DMS79 treated with DMSO at 0.1 percent for 48 hours (cell line): ENCODE measurements at regions not wholly inside any gene's neighbourhood (a gene's known extent, or its start where the extent isn't known, plus 50 kb on each side); places are given as distances from the start of the nearest gene placed in this dataset.
A peak's percentile ranks its signal among the peaks of the same experiment; 100 is the strongest.
"Not testable (repeated sequence)": the region's sequence is repeated elsewhere in the genome, so short reads cannot be mapped to it uniquely, and the experiment has no call there.

Experiments
- DNase-seq: peaks from one replicate; lab custom pipeline; 2025; lab: John Stamatoyannopoulos, UW

DNA sequence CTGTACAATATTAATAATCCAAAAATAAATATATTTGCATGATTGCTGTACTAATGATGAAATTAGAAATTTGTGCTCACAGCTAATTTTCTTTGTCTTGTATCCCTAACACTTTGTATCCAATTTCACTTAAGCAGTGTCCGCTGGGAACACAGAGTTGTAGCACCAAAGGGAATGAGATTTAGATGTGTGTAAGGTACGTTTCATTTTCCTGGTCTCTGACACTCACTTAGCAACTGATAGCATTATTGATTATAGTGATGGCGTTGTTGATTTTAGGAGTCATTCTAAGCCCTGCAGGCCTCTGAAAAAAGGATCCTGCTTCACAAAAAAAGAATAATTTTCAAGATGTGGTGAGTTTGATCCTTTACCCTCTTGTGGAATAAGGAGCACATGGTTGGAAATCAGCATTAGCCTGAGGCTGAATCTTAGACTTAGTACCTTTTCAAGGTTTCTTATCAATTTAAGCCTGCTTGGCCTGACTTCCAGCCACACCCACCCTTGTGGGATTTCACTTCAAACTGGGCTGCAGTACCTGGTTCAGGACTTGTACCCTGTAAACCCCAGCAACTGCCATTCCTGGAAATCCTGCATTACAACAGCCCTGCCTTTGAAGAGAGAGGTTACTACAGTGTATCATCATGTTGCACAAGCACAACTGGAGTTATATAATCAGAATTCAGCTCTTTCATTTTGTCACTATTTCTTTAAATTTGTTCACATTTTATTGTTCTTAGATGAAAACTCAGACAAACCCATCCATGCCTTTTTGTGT is 116.2 kb downstream of the RND3 start:
- DNase-seq: peak; percentile 85

DNA sequence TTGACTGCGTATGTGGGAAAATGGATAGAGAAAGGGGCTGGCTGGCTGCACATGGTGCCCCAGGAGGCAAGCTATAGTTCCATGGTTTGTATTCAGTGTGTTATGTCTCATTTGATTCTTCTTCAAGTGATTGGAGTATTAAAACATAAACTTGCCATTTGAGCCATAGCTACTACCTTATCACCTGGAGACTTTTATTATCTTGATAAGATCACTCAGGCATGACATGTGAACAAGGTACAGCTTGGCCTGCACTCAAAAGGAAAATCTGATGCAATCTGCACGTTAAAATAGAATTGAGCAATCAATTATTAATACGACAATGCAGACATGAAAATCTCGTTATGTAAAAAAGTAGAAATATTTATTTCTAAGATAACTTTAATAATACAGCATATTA is 116.9 kb downstream of the RND3 start:
- peak; percentile 97 for DNase-seq

DNA sequence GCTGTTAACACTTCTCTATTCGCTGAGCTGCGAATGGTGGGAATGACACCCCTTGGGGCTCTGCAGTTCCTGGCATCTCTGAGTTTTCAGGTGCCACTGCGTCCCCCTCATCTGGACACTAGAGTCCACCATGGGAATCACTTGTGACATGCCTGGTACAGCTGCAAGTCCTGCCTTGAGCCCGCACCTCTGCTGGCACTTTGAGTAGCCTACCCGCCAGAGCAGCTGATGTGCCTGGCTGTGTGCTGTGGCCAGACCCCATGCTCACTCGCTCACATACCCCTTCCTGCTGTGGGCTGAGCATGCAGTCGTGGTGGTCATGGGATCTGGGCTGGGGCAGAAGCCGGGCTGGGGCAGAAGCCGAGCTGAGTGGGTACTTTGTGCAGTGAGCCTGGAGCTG is 117.6 kb downstream of the RND3 start:
- DNase-seq: no peak

GRCh38 chr2:150358468-150358807 is 129.0 kb downstream of the RND3 start:
- DNase-seq: no peak

DNA sequence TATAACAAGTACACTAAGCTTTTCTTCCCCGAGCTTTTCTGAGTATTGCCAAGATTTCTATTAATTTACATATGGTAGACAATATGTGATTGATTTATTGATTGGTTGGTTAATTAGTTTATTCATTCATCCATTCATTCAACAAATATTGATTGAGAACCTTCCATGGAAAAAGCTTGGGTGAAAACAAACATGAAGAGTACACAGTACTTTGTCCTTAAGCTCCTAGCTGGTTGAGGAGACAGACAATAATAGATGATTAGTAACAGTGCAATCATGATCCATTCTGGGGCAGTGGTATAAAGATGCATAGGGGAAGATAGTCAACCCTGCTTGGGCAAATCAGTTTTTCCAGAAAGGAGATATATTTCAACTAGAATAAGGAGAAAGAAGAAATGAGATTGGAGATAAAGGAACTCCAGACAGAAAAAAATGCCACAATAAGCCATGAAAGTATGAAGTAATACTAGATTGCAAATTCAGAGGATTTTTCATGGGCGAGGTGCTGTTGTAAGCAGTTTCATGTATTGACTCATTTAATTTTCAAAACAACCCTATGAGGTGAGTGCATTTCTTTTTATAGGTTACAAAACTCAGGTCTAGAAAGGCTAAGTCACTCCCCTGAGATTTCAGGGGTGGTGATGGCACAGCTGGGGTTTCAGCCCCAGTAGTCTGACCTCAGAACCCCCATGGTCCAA is 129.5 kb downstream of the RND3 start:
- DNase-seq: no peak

DNA sequence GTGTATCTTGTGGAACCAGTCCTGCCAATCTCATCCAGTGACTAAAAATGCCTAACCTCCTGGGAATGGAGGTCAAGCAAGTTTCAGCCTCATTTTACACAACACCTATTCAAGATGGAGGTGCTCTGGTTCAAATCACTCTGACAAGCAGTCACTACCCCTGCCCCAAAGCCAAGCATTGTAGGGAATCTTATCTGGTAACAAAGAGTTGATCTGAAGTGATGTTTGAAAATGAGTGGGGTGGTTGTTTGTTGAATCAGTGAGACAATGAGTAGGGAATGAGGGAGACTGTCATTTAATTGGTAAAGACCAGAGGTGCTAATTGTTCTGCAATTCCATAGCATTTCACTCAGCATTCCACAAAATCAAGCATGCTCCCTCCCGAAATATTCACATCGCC is 132.0 kb downstream of the RND3 start:
- no peak for DNase-seq

GRCh38 chr2:150353376-150353775 is 134.1 kb downstream of the RND3 start:
- DNase-seq: peak; percentile 14

DNA sequence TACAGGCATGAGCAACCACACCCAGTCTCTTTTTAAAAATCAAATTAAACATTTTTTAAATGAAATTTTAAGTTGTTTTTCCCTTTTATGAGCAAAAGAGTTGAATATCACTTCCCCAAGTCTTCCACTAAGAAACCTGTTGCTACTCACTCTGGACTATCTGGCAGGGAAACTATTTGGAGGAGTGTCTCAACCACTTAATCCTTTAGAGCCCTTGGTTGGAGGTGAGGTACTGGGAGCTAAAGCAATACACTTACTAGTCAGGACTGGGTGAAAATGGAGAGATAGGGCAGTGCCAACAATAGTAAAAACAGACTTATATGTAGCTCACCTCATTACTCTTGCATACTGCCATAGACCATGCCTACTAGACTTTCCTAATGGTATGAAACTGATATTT is 135.5 kb downstream of the RND3 start:
- DNase-seq: peak; percentile 97

- DNase-seq: no peak
Measured at GRCh38 chr2:150350500-150350899, 137.0 kb downstream of the RND3 start.

- DNase-seq: no peak
Measured at GRCh38 chr2:150346806-150347205, 140.7 kb downstream of the RND3 start.

GRCh38 chr2:150341982-150342680 is 145.3 kb downstream of the RND3 start:
- no peak for DNase-seq

DNA sequence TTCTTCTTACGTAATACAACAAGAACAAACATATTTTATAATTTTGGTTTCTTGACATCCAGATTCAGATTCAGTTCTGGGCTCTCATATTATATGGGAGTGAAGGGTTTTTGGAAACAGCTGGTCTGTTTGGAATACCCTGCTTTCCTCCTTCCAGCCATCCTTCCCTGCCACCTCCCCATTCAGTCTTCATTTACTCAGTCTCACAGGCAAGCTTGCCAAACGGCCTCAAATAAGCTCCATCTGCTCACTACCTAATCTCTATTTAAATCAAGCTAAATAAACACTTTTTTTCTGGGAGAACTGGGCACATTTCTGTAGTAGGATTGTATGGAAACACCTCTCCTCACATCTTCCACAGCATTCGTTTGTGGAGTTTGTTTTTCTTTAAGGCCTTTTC is 147.5 kb downstream of the RND3 start:
- no peak for DNase-seq

- DNase-seq: no peak
Measured at GRCh38 chr2:150339282-150339681, 148.2 kb downstream of the RND3 start.

GRCh38 chr2:150335596-150335995 is 151.9 kb downstream of the RND3 start:
- DNase-seq: no peak

DNA sequence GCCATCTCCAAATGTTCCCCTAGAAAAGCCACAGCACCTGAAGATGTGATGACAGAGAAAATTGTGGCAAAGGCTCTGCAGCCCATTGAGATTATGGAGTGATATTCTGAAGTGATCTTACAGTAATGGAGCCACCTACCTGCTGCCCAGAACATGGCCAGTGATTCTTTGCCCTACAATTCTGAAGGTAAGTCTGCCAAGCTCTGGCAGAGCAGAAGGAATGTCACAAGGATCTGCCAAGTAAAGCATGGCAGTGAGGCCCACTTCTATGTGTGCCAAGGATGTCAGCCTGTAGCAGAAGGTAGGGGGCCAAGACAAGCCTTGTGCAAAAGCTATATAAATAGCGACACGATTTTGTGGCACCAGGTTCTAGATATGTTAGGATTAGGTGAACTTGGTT is 155.1 kb downstream of the RND3 start:
- no peak for DNase-seq

- DNase-seq: no peak
Measured at GRCh38 chr2:150327564-150328489, 159.6 kb downstream of the RND3 start.

GRCh38 chr2:150325656-150326314 is 161.7 kb downstream of the RND3 start:
- DNase-seq: no peak

- DNase-seq: not testable (repeated sequence)
Measured at GRCh38 chr2:150323071-150323470, 164.4 kb downstream of the RND3 start.

DNA sequence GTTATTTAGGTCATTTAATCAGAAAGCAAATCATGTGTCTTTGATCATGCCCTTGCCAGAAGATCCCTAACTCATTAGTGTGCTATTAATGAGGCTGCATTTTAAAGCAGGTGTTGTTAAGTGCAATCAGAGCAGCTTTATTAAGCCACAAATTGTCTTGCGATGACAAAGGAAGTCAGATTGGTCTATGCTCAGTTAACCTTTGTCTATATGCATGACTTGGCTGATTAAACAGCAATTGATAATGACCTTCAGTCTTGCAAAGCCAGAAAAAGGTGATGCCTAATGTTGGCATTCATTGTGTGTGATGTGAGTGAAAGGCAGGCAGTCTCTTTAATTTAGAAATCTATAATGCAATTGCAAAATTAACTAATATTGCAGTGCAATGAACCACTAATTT is 166.9 kb downstream of the RND3 start:
- no peak for DNase-seq

DNA sequence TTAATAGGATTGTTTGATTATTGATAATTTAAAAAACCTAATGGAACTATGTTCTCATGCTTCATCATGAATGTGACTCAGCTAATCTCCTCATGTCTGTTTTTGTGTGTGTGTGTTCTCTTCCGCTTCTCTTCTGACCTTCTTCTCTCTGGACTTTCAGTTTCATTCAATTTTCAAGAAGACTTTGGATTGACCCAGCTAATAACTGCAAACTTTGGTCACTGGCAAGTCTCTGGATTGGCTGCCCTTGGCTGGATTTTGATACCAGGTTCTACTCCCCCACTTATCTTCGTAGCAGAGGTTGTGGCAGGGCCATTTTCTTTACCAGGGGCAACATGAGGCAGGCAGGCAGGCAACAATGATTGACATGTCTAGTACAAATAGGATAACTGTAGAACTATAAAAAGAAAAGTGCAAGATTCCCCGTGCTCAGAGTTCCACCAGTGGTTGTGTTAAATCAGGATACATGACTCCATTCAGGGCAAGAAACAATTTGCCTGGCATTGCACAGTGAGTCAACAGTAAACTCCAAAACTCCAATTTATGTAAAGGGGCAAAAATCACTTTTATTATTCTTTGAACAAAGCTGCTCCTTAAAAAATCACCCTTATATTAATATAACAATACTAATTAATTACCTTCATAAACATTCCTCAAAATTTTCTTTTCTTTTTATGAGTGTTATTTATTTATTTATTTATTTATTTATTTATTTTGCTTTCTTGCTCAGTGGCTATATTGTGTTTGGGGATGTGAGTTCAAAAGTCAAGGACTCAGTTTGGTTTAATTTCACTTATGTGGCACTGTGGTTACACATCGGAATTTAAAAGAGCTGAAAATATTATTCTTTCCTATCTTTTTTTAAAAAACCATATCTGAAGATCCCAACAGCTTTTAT is 167.6 kb downstream of the RND3 start:
- no peak for DNase-seq
